ENCODE measurements at regions not wholly inside any gene's neighbourhood (a gene's known extent, or its start where the extent isn't known, plus 50 kb on each side); places are given as distances from the start of the nearest gene placed in this dataset.

DNA sequence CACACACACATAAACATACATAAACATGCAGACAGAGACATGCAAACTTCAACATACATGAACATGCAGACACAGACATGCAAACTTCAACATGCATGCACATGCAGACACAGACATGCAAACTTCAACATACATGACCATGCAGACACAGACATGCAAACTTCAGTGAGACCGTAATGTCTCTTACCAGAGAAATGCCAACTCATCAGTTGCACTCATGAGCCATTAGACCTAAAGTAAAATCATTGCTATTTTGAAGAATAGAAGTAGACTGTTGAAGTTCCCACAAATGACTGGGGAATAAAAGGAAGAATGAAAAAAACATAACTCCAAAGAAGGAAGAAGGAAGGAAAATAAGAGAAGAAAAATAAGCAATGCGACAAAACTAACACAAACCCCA is 1044.0 kb upstream of the TMEM132C start:
- DNase-seq (ENCODE audit: low read depth, low spot score) (no peak), FAIRE-seq (no peak)
- no peak overlapping the region for H3K9ac ChIP-seq (replicated peaks; ENCODE audit: extremely low read depth, insufficient read depth, low read length)
- TF ChIP-seq GATA2 (IDR thresholded peaks at IDR 0.05; ENCODE audit: insufficient read depth, insufficient read length, low read depth, low read length) = no peak
- TF ChIP-seq POLR2AphosphoS5 (IDR thresholded peaks at IDR 0.05; ENCODE audit: insufficient read depth, low read depth, low read length) = no peak
- no peak for TF ChIP-seq FOS (IDR thresholded peaks at IDR 0.05; ENCODE audit: borderline replicate concordance, insufficient read depth, low read length)
- no peak for TF ChIP-seq POLR2A (IDR thresholded peaks at IDR 0.05; ENCODE audit: low read depth, low read length)
- no peak for TF ChIP-seq MYC (IDR thresholded peaks at IDR 0.05; ENCODE audit: low read depth, low read length)
- TF ChIP-seq EZH2 (IDR thresholded peaks at IDR 0.05; ENCODE audit: borderline replicate concordance, low read depth, low read length, severe bottlenecking) = no peak
- TF ChIP-seq, protein P1, sequence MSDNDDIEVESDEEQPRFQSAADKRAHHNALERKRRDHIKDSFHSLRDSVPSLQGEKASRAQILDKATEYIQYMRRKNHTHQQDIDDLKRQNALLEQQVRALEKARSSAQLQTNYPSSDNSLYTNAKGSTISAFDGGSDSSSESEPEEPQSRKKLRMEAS (IDR thresholded peaks at IDR 0.05; ENCODE audit: insufficient read depth, insufficient read length) = no peak
- no peak for TF ChIP-seq JUN (IDR thresholded peaks at IDR 0.05; ENCODE audit: borderline replicate concordance, insufficient read depth, insufficient read length, low read depth)
- TF ChIP-seq, protein P2, sequence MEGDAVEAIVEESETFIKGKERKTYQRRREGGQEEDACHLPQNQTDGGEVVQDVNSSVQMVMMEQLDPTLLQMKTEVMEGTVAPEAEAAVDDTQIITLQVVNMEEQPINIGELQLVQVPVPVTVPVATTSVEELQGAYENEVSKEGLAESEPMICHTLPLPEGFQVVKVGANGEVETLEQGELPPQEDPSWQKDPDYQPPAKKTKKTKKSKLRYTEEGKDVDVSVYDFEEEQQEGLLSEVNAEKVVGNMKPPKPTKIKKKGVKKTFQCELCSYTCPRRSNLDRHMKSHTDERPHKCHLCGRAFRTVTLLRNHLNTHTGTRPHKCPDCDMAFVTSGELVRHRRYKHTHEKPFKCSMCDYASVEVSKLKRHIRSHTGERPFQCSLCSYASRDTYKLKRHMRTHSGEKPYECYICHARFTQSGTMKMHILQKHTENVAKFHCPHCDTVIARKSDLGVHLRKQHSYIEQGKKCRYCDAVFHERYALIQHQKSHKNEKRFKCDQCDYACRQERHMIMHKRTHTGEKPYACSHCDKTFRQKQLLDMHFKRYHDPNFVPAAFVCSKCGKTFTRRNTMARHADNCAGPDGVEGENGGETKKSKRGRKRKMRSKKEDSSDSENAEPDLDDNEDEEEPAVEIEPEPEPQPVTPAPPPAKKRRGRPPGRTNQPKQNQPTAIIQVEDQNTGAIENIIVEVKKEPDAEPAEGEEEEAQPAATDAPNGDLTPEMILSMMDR (IDR thresholded peaks at IDR 0.05; ENCODE audit: extremely low read depth in 1 of 2, insufficient read depth in 1 of 2, low read depth in 1 of 2, low read length in 2 of 2) = no peak
- H3K36me3 ChIP-seq (ENCODE audit: control insufficient read depth in 2 of 2, extremely low read depth in 1 of 2, insufficient read depth in 2 of 2, low read length in 2 of 2) = no peaks in the 10 kb centered on the region
- dilution Hi-C loops (cut with MboI; ENCODE audit: extremely low pct_ligation_motif_present, low sequenced_read_pairs) = no loop called here
- no peaks in the 10 kb centered on the region for H3K4me1 ChIP-seq (ENCODE audit: control insufficient read depth, extremely low read depth, insufficient read depth, low read length)
- no peak overlapping the region for H3K4me2 ChIP-seq (ENCODE audit: insufficient read depth, low read length)
- no peaks in the 10 kb centered on the region for H4K20me1 ChIP-seq (replicated peaks; ENCODE audit: control insufficient read depth, extremely low read depth, insufficient read depth, low read length)
- no peaks in the 10 kb centered on the region for H3K79me2 ChIP-seq (ENCODE audit: control insufficient read depth, insufficient read depth, low read length)
- no peak overlapping the region for H3K4me3 ChIP-seq (replicated peaks in 1 of 3; ENCODE audit: insufficient read depth in 1 of 3, low read depth in 1 of 3, low read length in 3 of 3)
- H3K27ac ChIP-seq (ENCODE audit: insufficient read depth, low read depth, low read length) = no peak overlapping the region
- H3K9me3 ChIP-seq (replicated peaks; ENCODE audit: control insufficient read depth, insufficient read depth, low read length) = peaks cover 8% of the 10 kb centered on the region
- H3K9me1 ChIP-seq (replicated peaks; ENCODE audit: control insufficient read depth, extremely low read depth, insufficient read depth, low read length) = no peaks in the 10 kb centered on the region
- BruUV-seq (replicated peaks) = no TSS peak
- CTCF ChIA-PET = no interaction called here
- H3K27me3 ChIP-seq (ENCODE audit: control insufficient read depth in 2 of 2, insufficient read depth in 2 of 2, low read length in 2 of 2) = no peaks in the 10 kb centered on the region
- intact Hi-C loops (cut with micrococcal nuclease) = no loop called here
- H2AFZ ChIP-seq (ENCODE audit: low read depth, low read length) = no peak overlapping the region
- POLR2A ChIA-PET = no interaction called here

Data from endothelial cell of umbilical vein (primary cell).